ENCODE measurements at regions not wholly inside any gene's neighbourhood (a gene's known extent, or its start where the extent isn't known, plus 50 kb on each side); places are given as distances from the start of the nearest gene placed in this dataset.

DNA sequence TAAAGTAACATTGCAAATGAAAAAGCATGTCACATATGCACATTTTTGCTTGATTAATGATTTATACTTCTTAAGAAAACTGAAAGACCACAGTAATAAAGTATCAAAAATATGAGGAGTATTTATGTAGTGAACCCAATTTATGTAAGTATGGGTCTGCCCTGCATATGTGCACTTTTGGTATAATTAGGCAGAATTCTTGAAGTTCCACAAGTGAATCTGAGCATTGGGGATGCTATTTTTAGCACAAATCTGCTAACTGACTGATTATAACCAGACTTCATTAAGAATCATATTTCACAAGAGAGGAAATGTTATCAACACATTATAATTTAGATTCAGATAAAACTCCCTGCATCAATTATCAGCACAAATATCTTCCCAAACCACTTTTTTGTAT is 407.1 kb upstream of the LRRC4C start:
- no peak for DNase-seq (ENCODE audit: low read depth)

DNA sequence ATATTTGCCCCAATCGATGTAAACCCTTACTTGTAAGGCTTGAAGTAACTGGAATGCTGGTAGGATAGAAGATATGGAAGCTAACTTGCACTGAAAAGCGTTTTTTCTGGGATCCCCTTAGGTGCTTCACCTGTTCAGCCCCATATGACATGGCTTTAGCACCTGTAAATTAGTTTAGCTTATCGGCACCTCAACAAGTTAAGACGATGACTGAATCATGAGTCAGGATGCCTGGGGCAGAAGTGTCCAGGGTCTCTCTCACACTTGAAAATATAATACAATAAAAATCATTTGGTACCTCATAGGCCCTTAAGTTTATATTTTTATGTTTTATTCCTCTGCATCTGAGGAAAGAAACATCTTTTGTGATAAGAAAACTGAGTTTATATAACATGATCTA is 409.2 kb upstream of the LRRC4C start:
- DNase-seq (ENCODE audit: low read depth): no peak

DNA sequence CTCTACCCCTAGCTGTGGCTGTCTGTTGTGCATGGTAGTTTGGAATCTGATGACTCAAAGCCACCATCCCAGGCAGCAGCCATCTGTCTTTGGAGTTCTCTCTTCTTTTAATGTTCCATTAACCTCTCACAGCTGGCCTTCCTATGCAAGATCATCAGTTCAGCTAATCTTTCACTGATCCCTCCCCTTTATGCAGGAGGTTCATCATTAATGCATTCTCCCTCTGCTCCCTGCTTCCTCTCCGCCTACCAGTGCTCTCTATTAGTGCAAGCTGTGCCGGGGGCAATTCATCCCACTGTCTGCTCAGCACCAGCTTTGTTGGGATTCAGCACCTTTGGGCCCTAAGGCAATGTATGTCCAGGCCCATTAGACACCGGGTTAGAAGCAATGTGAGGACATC is 413.0 kb upstream of the LRRC4C start:
- DNase-seq (ENCODE audit: low read depth): no peak

DNA sequence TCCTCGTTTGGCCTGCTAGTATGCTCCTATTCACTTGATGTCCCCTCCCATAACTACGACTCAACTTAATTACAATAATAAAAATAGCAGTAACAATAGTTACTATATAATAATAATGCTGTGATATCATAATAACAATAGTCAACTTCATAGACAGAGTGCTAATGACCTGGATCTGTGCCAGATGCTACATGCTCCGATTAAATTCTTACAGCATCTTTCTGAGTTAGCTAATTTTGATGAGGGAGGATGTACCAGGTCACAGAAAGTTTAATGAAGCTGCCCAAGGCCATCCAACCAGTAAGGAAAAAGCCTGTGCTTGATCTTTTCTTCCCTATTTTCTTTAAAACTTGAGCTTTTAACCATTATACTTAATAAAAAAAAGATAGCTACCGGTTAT is 413.4 kb upstream of the LRRC4C start:
- no peak for DNase-seq (ENCODE audit: low read depth)

DNA sequence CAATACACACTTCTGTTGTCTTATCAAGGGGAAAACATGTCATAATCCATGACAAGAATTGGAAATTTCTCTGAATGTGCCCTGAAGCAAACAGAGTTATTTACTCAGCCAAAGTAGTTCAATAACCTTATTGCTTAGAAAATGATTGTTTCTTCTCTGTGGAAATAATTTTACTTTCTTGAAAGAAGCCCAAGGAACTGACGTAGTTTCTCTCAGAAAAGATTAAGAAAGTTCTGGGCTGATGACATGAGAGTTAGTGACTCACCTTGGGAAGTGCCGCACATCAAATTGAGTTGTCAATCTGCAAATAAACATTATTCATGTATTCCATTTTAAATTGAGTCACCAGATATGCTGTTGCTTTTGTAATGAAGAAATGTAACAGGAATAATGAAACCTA is 418.6 kb upstream of the LRRC4C start:
- no peak for DNase-seq (ENCODE audit: low read depth)

DNA sequence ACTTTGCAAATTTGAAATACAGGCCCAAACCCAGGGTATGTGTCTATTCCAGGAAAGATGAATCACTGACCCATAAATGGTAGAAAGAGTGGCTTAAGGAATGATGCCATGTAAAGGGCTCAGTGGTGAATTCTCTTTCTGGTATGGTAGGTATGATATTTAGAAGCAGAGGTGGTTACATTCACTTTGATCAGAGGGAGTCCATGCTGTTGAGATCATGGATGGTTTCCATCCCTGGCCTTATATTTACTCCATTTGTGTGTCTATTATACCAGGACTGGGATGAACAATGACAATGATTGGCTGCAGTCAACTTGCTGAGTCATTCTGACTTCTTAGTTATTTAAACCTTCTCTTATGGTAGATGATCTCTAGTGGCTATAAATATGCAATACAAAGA is 419.8 kb upstream of the LRRC4C start:
- DNase-seq (ENCODE audit: low read depth): no peak

DNA sequence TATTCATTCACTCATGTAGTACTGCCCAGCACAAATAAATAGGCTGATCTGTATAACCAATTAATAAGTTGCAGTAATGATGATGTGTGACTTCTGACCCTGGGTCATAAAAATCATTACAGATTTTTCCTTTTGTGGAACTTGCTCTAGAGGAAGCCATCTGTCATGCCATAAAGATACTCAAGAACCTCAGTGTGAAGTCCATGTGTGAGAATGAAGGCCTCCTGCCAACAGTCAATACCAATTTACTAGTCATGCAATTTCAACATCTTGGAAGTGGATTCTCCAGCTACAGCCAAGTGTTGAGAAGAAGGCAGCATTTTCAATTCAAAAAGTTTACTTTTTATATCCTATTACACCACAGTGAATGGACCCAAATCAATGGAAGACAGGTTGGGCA is 435.6 kb upstream of the LRRC4C start:
- no peak for DNase-seq (ENCODE audit: low read depth)

DNA sequence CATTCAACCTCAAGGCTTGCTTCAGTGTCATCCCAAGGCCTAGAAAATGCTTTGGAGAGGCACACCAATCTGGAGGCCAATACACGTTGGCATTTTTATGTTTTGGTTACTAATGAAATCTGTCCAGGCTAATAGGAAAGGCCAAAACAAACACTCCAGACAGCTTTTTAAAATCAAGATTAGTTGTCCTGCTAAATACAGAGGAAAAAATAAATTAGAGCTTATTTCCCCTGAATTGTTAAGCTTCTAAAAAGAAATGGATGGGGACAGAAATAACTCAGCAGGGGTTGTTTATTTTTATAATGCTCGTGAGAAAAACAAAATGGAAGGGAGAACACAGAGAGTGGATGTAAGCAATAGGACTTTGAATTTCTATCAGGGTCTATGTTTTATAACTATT is 438.5 kb upstream of the LRRC4C start:
- no peak for DNase-seq (ENCODE audit: low read depth)

DNA sequence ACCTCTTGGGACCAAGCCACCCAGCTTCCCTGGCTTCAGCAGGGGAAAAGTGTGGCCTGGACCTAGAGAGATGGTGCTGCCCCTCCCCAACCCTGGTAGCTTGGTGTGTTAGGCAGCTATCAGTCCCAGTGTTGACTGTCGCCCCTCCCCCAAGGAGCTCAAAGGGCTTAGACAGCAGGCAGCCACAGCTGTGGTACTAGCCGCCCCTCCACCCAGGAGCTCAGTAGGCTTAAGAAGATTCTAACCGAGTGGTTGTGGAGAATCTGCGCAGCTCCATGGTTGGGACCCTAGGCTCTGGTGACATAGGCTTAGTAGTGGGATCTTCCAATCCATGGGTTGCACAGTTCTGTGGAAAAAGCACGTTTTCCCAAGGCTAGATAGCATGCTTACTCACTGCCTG is 458.4 kb upstream of the LRRC4C start:
- DNase-seq (ENCODE audit: low read depth): no peak

DNA sequence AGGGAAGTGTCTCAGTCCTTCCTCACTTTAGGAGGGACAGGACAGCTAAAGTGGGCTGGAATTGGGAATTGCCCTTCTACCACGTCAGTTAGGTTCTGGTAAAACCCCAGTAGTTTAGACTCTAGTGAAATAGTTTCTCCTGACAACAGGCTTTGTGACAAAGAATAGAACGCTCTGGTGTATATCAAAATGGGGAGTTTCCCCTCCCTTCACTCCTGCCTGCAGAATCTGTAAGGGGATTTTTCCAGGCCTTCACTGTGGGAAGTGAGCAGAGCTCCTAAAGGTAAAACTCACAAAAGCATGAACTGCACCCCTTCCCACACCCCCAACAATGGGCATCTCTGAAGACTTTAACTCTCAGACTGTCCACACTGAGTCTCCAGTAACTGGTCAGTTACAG is 460.9 kb upstream of the LRRC4C start:
- no peak for DNase-seq (ENCODE audit: low read depth)

DNA sequence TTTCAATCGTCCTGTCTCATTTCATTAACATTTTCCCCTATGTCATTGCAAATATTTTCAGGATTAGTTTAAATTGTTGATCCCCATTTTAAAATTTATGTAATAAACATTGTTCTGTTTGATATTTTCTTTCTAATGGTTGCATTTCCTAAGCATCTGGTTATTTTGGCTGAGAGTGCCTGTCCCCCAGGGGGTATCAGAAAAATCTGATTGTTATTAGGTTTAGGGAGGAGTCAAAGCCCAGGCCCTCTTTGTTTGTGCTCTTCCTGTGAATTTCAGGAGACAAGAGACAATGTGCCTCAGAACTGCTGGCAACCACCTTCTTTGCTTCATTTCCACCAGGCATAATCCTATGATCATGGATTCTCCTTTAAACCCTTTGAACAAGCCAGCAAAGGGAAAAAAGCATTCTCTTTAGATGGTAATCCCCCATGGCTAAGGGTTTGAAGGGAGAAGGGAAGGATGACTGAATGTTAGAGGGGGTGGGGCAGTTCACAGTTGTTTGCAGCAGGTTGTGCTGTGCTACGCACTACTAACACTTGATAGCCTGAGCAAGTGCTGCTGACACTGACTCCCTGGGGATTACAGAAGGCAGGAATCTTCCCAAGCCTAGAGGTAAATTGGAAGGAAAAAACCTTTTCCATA is 462.4 kb upstream of the LRRC4C start:
- DNase-seq (ENCODE audit: low read depth): no peak

DNA sequence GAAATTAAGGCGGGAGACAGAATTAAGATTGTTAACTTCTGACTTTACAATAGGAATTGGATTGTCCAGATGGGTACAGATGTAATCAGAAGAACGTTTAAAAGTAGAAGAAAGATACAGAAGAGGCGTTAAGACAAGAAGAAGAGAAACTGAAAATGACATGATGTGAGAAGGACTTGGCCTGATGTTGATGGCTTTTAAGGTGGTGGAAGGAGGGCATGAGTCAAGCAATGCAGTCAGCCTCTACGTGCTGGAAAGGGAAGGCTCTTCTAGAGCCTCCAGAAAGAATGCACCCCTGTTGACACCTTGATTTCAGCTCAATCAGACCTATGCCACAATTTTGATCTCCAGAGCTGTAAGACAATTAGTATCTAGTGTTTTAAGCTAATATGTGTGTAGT is 466.9 kb upstream of the LRRC4C start:
- no peak for DNase-seq (ENCODE audit: low read depth)

DNA sequence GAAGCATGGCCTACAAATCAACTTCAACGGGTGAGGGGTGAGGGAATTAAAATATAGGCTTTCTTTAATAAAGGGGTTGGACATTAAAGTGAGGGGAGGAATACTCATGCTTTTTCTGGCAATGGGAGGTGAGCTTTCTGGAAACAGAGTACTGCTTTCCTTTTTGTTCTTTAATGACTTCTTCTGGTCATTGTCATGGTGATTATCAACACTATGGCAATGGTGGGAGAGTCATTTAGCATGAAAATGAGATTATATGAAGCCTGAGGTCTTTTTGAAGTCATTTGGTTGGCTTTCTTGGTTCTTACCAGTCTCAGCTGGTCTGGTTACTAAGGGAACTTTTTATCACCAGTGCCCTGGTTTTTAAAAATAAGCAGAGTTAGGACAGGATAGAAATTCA is 475.8 kb upstream of the LRRC4C start:
- no peak for DNase-seq (ENCODE audit: low read depth)

DNA sequence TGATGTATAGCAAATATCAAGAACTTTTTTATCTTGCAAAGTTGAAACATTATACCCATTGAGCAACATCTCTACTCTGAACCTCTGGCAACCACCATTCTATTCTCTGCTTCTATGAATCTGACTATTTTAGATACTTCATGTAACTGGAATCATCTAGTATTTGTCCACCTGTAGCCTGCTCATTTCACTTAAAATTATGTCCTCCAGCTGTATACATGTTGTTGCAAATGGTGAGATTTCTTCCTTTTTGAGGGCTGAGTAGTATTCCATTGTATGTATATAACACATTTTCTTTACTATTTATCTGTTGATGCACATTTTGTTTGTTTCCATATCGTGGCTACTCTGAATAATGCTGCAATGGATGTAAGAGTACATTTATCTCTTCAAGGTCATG is 476.3 kb upstream of the LRRC4C start:
- no peak for DNase-seq (ENCODE audit: low read depth)

DNA sequence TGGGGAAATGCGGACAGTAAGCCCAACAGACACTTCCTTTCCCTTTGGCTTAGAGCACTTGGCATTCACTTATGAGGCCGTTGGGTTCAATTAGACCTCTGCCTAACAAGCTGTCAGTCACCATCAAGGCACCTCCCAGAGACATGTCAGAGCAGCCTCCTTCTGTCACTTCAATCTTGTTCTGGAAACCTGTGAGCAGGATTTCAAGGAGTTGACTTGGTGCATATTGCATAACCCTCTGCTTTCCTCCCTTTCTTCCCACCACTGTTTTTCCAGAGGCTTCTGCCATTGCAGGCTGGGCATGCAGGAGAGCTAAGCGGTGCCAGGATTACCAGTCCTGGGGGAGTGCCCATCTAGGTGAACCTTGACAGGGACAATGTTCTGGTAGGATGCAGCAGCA is 484.2 kb upstream of the LRRC4C start:
- DNase-seq (ENCODE audit: low read depth): no peak

DNA sequence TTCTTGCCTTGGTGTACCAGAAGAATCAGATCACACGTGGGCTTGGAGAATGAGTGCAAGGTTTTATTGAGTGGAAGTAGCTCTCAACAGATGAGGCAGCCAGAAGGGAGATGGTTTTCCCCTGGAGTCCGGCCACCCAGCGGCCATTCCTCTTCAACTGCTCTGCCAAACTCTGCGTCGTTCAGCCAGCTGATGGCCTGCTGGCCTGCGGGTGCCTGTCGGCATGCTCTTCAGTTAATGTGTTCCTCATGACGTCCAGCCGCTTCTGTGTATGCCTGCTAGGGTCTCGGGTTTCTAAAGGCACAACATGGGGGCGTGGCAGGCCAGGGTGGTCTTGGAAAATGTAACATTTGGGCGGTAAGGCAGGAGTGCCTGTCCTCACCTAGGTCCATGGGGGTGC is 487.9 kb upstream of the LRRC4C start:
- DNase-seq (ENCODE audit: low read depth): no peak

DNA sequence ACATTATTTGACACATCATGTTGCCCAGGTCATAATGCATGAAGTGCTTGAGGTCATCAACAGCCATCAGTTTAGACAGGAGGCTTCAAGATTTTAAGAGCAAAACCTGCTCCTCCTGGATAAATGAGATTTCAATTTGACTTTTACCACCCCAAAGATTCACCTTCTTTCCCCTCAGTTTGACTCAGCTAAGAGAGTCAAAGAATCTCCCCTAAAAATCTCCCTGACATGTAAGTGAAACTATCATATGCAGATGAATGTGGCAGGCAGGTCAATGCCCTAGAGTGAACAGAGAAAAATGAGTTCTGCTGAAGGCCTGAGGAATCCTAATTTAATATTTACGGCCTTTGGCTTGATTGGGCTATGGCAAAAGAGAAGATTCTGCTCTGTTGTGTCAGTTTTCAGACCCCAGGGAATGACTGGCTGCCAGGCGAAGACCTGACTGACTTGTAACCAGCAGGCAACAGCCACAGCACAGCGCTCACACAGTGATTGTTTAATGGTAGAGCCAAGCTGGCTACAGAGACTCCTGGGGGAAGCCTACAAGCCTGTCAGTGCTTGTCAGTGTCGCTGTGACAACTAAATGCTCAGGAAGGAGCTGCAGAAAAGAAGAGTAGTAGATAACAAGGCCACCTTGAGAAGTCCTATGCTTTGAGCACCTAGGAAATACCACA is 491.2 kb upstream of the LRRC4C start:
- DNase-seq (ENCODE audit: low read depth): no peak

DNA sequence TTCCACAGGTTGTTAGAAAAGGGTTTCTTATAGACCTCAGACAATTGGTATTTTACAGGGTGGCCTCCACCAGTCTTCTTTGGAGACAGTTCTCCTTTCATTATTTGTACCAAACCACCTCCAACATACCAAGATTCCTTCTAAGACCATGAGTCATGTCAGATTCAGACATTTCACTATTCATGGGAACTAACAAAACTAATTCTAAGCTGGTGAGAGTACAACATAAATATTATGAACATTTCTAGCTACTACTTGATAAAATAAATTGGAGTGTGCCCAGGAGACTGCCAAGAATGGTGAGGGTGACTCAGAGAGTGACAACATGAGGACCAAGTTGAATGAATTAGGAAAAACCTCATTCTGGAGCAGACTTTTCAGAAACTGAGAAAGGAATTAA is 494.6 kb upstream of the LRRC4C start:
- no peak for DNase-seq (ENCODE audit: low read depth)

DNA sequence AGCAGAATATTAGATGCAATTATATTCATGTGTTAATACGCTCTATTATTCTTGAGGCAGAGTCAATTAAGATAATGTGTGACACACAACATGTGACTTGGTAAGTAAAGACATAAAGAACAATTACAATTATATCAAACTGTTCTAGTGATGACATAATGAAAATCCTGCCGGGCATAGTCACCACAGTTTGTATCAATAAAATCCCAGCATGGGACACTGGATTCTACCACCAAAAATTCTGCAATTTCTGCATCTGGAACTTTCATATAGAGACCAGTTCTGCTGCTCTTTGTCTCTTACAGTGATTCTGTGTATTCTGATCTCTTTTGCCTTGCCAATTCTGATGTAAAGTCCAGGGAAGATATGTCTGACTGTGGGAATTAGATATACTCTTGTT is 495.6 kb upstream of the LRRC4C start:
- no peak for DNase-seq (ENCODE audit: low read depth)

DNA sequence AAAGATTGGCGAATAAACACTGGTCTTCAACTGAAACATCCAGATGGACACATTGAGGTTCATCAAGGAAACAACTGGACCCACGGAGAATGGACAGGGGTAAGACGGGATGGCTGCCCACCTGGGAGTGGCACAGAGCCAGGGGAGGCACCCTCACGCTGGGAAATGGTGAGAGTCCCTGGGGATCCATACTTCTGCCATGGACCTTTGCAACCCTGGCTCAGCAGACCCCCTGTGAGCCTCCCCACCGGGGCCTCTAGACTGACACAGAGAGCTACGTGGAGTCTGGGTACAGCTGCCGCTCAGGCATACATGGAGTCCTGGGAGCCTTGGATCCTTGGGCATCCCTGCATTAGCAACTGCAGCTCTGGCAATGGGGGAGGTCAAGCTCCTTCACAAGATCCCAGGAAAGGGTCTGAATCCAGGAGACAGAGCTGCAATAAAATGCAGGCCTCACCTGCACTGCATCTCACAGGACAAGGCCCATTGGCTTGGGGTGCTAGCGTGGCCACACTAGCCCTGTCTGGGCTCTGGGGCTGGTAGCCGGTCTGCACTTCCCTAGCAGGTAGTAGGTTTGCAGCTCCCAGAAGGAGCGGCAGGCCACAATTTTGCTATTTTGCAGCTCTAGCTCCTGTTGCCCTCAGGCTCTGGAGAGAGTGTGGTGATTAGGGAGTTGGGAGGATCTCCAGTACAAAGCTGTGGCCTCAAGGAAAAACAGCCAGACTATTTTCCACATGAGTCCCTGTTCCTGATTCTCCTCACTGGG is 496.4 kb upstream of the LRRC4C start:
- no peak for DNase-seq (ENCODE audit: low read depth)

DNA sequence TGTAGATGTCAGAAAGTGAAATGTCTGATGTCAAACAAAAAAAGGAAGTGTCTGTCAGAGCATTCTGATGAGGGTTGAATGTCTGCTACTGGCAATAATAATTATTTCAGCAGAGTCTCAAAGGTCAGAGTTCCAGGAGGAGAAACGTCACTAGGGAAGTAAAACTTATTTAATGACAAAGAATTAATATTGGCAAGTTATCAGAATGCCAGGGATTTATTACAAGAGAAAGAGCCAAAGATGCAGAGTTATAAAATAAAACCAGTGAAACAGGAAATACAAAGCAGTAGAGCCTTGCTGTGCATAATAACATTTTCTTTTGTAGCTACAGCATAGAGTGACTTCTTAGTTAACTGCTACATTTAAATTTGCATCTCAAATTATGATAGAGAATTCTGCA is 504.0 kb upstream of the LRRC4C start:
- no peak for DNase-seq (ENCODE audit: low read depth)

DNA sequence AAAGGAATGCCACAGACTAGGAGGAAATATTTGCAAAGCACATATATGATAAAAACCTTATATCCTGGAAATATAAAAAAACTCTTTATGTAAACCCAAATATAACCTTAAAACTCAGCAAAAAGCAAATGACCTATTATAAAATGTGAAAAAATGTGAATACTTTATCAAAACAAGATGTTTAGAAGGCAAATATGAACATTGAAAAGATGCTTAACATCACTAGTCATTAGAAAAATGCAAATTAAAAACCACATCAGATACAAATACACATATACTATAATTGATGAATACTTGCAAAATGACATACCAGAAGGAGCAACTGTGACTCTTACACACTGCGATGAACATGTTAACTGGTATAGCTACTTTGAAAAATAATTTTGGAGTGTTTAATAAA is 511.2 kb upstream of the LRRC4C start:
- no peak for DNase-seq (ENCODE audit: low read depth)

DNA sequence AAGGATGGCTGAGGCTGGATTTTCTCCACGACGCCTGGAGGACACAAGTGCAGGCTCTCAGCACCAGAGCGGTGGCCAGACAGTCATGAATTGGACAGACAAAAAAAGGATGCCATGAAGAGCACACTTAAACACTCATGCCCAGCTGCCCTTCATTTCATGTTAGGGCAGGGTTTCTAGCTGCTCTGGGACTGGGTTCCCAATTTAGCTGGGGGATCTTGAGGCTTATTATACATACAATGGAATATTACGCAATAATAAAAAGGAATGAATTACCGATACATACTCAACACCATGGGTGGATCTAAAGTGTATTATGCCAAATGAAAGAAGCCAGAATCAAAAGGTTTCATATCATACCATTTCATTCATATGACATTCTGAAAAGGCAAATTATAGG is 512.1 kb upstream of the LRRC4C start:
- no peak for DNase-seq (ENCODE audit: low read depth)

DNA sequence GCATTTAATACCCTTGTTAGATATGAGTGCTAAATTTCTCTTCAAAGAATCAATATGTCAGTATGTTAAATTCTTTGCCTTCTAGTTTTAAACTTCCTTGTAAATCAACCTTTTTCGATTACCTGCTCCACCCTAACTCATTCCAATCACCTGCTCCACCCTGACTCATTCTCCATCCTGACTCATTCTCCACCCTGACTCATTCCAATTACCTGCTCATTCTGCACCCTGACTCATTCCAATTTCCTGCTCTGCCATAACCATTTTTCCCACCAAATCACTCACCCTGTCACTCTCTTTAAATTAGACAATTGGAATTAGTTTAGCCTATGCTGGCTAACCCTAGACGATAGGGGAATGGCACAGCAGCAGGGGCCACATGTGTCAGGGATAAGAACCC is 519.5 kb upstream of the LRRC4C start:
- DNase-seq (ENCODE audit: low read depth): no peak

Measured in CMK (cell line).